Gastrocnemius medialis (tissue), 4 donors: ENCODE measurements at regions not wholly inside any gene's neighbourhood (a gene's known extent, or its start where the extent isn't known, plus 50 kb on each side); places are given as distances from the start of the nearest gene placed in this dataset.

Source experiments
- CTCF ChIP-seq, 5 experiments: fragments of 450-650 bp in 3 of 5; fragments of 200-600 bp in 2 of 5; sonication (generic) in 2 of 5; IDR thresholded peaks in 4 of 5; conservative IDR thresholded peaks in 1 of 5; 1 replicate in 4 of 5; 2 replicates in 1 of 5; pipeline ENCODE4 v1.5.1; 2016 to 2019; ENCODE audit warnings: antibody characterized with exemption in 5 of 5, mild to moderate bottlenecking in 3 of 5, moderate library complexity in 3 of 5
- POLR2A ChIP-seq, 2 donors: fragments of 450-650 bp; IDR thresholded peaks; one replicate each; pipeline ENCODE4 v1.6.1; 2017; ENCODE audit warnings: antibody characterized with exemption in 2 of 2, mild to moderate bottlenecking in 2 of 2, moderate library complexity in 2 of 2

- TF ChIP-seq CTCF (IDR thresholded peaks at IDR 0.05 in 4 of 5, conservative IDR thresholded peaks at IDR 0.05 in 1 of 5): no peak
- no peak for TF ChIP-seq POLR2A (IDR thresholded peaks at IDR 0.05)
Measured at GRCh38 chr5:83000922-83001321, 76.3 kb downstream of the TMEM167A start.
